ENCODE measurements at regions not wholly inside any gene's neighbourhood (a gene's known extent, or its start where the extent isn't known, plus 50 kb on each side); places are given as distances from the start of the nearest gene placed in this dataset.
"Not testable (repeated sequence)": the region's sequence is repeated elsewhere in the genome, so short reads cannot be mapped to it uniquely, and the experiment has no call there.

DNA sequence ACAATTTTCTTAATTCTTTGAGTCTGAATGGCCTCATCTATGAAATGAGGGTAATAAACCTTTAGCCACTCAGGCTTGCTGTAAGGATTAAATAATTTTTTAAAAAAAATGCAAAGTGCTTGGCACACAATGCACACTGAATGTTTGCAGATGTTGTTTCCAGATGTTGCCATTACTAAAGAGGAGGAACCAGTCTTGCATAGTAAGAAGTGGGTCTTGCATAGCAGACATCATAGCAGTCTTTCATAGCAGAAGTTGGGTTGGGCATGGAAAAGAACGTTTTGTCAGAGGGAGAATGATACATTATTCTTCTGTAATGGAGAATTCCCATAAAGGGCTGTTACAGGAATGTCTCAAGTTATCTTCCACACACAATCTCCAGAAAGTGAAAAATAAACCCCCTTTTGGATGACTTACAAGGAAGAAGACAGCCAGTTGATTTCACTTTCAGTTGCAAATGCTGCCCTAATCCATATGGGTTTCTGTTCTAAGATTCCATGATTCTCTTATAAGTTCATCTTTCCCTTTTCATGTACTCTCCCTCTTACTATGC is 327.7 kb downstream of the SUCLG1 start:
- no peak overlapping the region for H3K4me2 ChIP-seq (ENCODE audit: low read depth, low read length)
- no peaks in the 10 kb centered on the region for H3K36me3 ChIP-seq (replicated peaks; ENCODE audit: insufficient read depth, low read length)
- H3K4me3 ChIP-seq (ENCODE audit: low read length) = no peak overlapping the region
- no peaks in the 10 kb centered on the region for H3F3A ChIP-seq (ENCODE audit: insufficient read depth, low read length)
- H3K27ac ChIP-seq (ENCODE audit: low read length) = no peak overlapping the region
- H3K79me2 ChIP-seq (ENCODE audit: low read length) = no peaks in the 10 kb centered on the region
- H2AFZ ChIP-seq (ENCODE audit: low read length) = no peak overlapping the region
- no peaks in the 10 kb centered on the region for H3K9me2 ChIP-seq (replicated peaks; ENCODE audit: insufficient read depth, low read length)
- no peaks in the 10 kb centered on the region for H4K20me1 ChIP-seq (ENCODE audit: insufficient read depth, low read length)
- no peak overlapping the region for H3K9ac ChIP-seq (ENCODE audit: low read length)
- TF ChIP-seq, protein P1, sequence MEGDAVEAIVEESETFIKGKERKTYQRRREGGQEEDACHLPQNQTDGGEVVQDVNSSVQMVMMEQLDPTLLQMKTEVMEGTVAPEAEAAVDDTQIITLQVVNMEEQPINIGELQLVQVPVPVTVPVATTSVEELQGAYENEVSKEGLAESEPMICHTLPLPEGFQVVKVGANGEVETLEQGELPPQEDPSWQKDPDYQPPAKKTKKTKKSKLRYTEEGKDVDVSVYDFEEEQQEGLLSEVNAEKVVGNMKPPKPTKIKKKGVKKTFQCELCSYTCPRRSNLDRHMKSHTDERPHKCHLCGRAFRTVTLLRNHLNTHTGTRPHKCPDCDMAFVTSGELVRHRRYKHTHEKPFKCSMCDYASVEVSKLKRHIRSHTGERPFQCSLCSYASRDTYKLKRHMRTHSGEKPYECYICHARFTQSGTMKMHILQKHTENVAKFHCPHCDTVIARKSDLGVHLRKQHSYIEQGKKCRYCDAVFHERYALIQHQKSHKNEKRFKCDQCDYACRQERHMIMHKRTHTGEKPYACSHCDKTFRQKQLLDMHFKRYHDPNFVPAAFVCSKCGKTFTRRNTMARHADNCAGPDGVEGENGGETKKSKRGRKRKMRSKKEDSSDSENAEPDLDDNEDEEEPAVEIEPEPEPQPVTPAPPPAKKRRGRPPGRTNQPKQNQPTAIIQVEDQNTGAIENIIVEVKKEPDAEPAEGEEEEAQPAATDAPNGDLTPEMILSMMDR (IDR thresholded peaks at IDR 0.05; ENCODE audit: low read length) = no peak
- TF ChIP-seq EZH2 (optimal IDR thresholded peaks at IDR 0.05; ENCODE audit: low read depth, low read length) (no peak), EZH2phosphoT487 (IDR thresholded peaks at IDR 0.05; ENCODE audit: low read length) (no peak)
- no peak for DNase-seq
- H3K4me1 ChIP-seq (ENCODE audit: low read length) = no peaks in the 10 kb centered on the region
- no peaks in the 10 kb centered on the region for H3K9me3 ChIP-seq (replicated peaks; ENCODE audit: insufficient read depth, low read length)
- no peaks in the 10 kb centered on the region for H3K27me3 ChIP-seq (replicated peaks; ENCODE audit: insufficient read depth, low read length)

DNA sequence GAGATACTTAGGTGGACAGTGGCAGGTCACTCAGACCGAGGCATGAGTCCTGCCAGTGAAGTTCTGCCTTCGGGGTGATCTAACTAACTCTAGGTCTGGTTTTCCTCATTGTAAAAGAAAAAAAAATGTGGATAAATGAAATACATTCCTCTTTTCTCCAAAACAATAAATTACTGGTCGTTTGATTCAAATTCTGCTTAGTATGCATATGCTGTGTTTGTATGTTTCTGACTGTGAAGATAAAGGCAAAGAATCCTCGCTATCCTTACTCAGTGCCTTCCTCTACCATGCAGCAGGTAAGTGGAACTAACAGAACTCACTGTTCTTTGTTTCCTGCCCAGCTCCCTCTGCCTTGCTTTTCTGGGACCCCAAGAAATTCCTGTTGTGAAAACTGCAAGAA is 330.1 kb downstream of the SUCLG1 start:
- no peaks in the 10 kb centered on the region for H3K4me1 ChIP-seq (ENCODE audit: low read length)
- no peaks in the 10 kb centered on the region for H4K20me1 ChIP-seq (ENCODE audit: insufficient read depth, low read length)
- no peak overlapping the region for H3K4me3 ChIP-seq (ENCODE audit: low read length)
- no peaks in the 10 kb centered on the region for H3F3A ChIP-seq (ENCODE audit: insufficient read depth, low read length)
- H3K27ac ChIP-seq (ENCODE audit: low read length) = no peak overlapping the region
- no peak for DNase-seq
- TF ChIP-seq, protein P1 (IDR thresholded peaks at IDR 0.05; ENCODE audit: low read length) = no peak
- TF ChIP-seq EZH2 (optimal IDR thresholded peaks at IDR 0.05; ENCODE audit: low read depth, low read length) = no peak
- no peak for TF ChIP-seq EZH2phosphoT487 (IDR thresholded peaks at IDR 0.05; ENCODE audit: low read length)
- no peak overlapping the region for H3K4me2 ChIP-seq (ENCODE audit: low read depth, low read length)
- H3K36me3 ChIP-seq (replicated peaks; ENCODE audit: insufficient read depth, low read length) = no peaks in the 10 kb centered on the region
- no peak overlapping the region for H2AFZ ChIP-seq (ENCODE audit: low read length)
- no peaks in the 10 kb centered on the region for H3K27me3 ChIP-seq (replicated peaks; ENCODE audit: insufficient read depth, low read length)
- no peaks in the 10 kb centered on the region for H3K9me3 ChIP-seq (replicated peaks; ENCODE audit: insufficient read depth, low read length)
- no peaks in the 10 kb centered on the region for H3K9me2 ChIP-seq (replicated peaks; ENCODE audit: insufficient read depth, low read length)
- H3K79me2 ChIP-seq (ENCODE audit: low read length) = no peaks in the 10 kb centered on the region
- no peak overlapping the region for H3K9ac ChIP-seq (ENCODE audit: low read length)

- DNase-seq; H3F3A ChIP-seq (ENCODE audit: insufficient read depth, low read length); H4K20me1 ChIP-seq (ENCODE audit: insufficient read depth, low read length); H3K4me2 ChIP-seq (ENCODE audit: low read depth, low read length); H3K4me1 ChIP-seq (ENCODE audit: low read length); H3K79me2 ChIP-seq (ENCODE audit: low read length); H3K9me3 ChIP-seq (replicated peaks; ENCODE audit: insufficient read depth, low read length); H3K27me3 ChIP-seq (replicated peaks; ENCODE audit: insufficient read depth, low read length); H3K9me2 ChIP-seq (replicated peaks; ENCODE audit: insufficient read depth, low read length); H3K4me3 ChIP-seq (ENCODE audit: low read length); H2AFZ ChIP-seq (ENCODE audit: low read length); H3K36me3 ChIP-seq (replicated peaks; ENCODE audit: insufficient read depth, low read length); H3K9ac ChIP-seq (ENCODE audit: low read length); H3K27ac ChIP-seq (ENCODE audit: low read length): not testable (repeated sequence)
These were observed 331.3 kb downstream of the SUCLG1 start for GRCh38 chr2:84127812-84128211.

- H3K9me3 ChIP-seq (replicated peaks; ENCODE audit: insufficient read depth, low read length) = no peaks in the 10 kb centered on the region
- H3K79me2 ChIP-seq (ENCODE audit: low read length) = no peaks in the 10 kb centered on the region
- TF ChIP-seq EZH2phosphoT487 (IDR thresholded peaks at IDR 0.05; ENCODE audit: low read length) (no peak), EZH2 (optimal IDR thresholded peaks at IDR 0.05; ENCODE audit: low read depth, low read length) (no peak)
- TF ChIP-seq, protein P1 (IDR thresholded peaks at IDR 0.05; ENCODE audit: low read length) = no peak
- H3K27me3 ChIP-seq (replicated peaks; ENCODE audit: insufficient read depth, low read length) = no peaks in the 10 kb centered on the region
- H3K4me3 ChIP-seq (ENCODE audit: low read length) = no peak overlapping the region
- H3K9ac ChIP-seq (ENCODE audit: low read length) = no peak overlapping the region
- no peak for DNase-seq
- H2AFZ ChIP-seq (ENCODE audit: low read length) = no peak overlapping the region
- H3K36me3 ChIP-seq (replicated peaks; ENCODE audit: insufficient read depth, low read length) = no peaks in the 10 kb centered on the region
- no peaks in the 10 kb centered on the region for H3K9me2 ChIP-seq (replicated peaks; ENCODE audit: insufficient read depth, low read length)
- H4K20me1 ChIP-seq (ENCODE audit: insufficient read depth, low read length) = no peaks in the 10 kb centered on the region
- no peaks in the 10 kb centered on the region for H3K4me1 ChIP-seq (ENCODE audit: low read length)
- H3K4me2 ChIP-seq (ENCODE audit: low read depth, low read length) = no peak overlapping the region
- H3F3A ChIP-seq (ENCODE audit: insufficient read depth, low read length) = no peaks in the 10 kb centered on the region
- H3K27ac ChIP-seq (ENCODE audit: low read length) = no peak overlapping the region
These were observed 332.6 kb downstream of the SUCLG1 start for GRCh38 chr2:84126530-84126929.
